NCI-H146 (cell line): ENCODE measurements at regions not wholly inside any gene's neighbourhood (a gene's known extent, or its start where the extent isn't known, plus 50 kb on each side); places are given as distances from the start of the nearest gene placed in this dataset.
"Not testable (repeated sequence)": the region's sequence is repeated elsewhere in the genome, so short reads cannot be mapped to it uniquely, and the experiment has no call there.

Experiments
- DNase-seq: peaks from one replicate; lab custom pipeline; 2025; lab: John Stamatoyannopoulos, UW

DNA sequence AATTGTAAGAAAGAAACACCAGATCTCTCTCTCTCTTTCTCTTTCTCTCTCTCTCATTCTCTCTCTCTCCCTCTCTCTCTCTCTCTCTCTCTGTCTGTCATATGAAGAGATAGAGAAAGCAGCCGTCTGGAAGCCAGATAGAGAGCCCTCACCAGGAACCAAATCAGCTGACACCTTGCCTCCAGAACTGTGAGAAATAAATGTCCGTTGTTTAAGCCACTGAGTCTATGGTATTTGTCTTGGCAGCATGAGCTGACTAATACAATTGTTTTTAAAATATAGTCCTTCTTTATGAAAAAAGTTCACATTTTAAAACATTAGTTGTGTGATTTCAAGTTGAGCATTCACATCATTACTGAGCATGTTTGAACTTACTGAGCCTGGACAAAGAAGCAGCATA, 275.6 kb downstream of the CETN3 start:
- no peak for DNase-seq

DNA sequence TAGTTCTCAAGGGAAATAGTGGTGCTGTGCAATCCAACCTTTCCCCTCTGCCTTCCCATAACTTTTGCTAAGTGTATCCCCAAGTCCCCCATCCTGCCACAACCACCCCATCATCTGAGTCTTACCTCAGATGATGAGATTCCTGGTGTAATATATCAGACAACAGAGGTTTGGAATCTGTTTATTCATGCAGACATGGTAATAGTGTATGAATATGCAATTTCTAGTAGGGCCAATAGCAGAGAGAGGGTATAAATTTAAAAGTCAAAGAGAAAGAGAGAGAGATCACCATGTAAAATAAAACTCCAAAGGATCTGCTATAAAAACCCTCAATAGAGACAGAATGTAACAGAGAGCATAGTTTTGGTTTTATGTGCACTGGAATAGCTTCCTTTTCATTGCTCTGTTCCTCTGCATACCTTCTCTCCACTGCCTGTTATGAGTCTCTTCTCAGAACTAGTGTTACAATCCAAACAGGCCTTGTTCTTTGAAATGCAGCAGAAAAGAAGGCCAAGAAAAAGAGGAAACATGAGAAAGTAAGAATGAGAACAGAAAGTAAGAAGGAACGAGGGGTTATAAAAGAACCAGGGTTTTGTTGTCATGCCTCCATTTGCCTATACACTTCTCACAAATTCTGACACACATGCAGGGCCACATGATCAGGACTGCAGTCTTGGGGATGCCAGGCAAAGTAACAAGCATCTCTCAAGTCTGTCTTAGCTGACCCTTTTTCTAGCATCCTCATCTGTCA, 278.0 kb downstream of the CETN3 start:
- no peak for DNase-seq

- DNase-seq = no peak
Measured at GRCh38 chr5:90128551-90128950, 281.0 kb downstream of the CETN3 start.

GRCh38 chr5:90119531-90119971, 290.0 kb downstream of the CETN3 start:
- no peak for DNase-seq

DNA sequence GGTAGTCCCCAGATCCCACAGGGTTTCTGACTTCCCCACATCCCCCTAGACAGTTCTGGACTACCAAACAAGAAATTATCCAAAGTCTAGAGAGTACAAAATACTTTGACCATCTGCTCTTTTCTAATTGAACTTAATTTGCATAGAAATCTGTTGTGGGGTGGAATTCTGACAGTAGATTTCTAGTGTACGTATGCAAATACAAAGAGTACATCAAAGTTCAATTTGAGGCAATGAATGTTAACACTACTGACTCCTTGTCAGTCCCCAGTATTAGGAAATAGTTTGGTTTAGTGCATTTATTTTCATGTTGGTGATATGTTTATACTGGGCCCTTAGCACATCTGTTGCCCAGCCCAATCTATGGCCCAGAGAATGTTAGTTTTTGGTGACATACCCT, 292.6 kb downstream of the CETN3 start:
- no peak for DNase-seq

- DNase-seq = no peak
Measured at GRCh38 chr5:90113108-90113507, 296.4 kb downstream of the CETN3 start.

DNA sequence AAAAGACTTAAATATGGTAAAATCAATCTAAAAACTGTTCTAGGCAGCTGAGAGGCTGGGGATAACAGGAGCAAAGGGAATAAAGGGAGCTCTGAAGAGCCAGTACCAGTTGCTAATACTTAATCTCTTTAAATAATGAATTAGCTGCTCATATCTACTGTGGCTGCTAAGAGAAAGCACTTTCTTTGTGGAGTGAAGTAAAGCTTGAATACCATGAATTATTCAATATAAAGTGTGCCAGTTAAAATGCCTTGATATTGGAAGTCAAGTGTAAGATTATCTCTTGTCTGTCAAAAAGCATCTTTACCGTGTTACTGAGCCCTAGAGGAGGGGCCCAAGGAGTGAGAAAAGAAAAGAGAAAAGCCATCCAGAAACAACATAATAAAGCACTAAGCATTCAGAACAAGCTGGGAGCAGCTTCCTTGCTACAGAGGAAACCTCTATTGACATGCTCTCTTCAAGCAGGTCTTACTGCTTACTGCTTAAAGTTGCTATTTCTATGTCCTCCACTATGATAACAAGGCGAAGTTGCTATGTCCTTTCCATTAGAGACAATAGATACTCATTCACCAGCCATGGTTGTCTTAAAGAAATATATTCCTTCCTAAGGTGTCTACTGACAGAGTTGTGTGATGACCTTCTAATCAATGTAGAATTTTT, 297.4 kb downstream of the CETN3 start:
- no peak for DNase-seq

- no peak for DNase-seq
Measured at GRCh38 chr5:90111364-90112032, 298.1 kb downstream of the CETN3 start.

- no peak for DNase-seq
Measured at GRCh38 chr5:90109285-90109684, 300.3 kb downstream of the CETN3 start.

DNA sequence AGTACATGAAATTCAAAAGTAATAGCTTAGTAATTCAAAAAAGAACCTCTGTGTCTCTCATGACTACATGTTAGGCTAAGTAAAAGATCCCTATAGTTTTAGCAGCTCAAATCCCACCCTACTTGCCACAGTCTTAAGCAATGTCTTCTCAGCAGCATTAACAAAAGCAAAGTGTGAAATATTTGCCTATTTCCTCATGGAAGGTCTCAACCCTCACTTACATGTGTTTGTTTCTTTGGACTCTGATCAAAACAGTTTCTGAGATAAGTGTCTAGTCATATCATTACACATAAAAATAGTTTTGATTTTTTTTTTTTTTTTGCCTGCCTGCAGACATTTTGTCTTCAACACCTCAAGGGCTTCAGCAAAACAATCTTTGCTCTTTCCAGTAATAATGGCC, 310.5 kb downstream of the CETN3 start:
- DNase-seq = no peak

GRCh38 chr5:90097082-90097477, 312.5 kb downstream of the CETN3 start:
- no peak for DNase-seq

DNA sequence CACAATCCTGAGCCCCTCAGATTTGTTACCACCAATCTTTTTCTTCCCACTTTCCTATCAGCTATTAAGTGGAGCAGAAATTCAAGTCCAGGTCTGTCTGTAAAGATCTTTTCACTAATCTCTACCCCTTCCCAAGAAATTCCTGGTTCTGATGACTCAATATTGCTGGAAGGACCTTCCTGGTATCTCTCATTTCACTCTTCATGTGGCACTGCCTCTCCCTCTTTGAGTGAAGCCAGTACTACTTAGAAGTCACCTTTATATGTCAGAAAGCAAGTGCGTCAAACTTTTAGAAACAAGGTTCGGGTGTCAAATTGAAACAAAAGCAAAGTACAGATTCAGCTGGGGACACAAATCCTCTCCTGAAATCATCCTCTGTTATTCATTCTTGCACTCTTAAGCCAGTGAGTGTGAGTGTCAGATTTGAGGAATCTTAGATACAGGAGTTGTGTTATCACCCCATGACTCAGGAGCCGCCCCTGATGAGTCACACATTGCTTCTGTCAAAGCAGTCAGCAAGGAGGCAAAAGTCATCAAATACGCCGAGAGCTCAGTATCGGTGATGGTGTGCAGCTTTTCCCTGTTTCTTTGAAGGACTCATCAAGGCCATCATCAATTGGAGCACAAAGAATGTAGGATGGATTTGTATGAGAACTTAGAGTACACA, 313.0 kb downstream of the CETN3 start:
- DNase-seq = no peak

DNA sequence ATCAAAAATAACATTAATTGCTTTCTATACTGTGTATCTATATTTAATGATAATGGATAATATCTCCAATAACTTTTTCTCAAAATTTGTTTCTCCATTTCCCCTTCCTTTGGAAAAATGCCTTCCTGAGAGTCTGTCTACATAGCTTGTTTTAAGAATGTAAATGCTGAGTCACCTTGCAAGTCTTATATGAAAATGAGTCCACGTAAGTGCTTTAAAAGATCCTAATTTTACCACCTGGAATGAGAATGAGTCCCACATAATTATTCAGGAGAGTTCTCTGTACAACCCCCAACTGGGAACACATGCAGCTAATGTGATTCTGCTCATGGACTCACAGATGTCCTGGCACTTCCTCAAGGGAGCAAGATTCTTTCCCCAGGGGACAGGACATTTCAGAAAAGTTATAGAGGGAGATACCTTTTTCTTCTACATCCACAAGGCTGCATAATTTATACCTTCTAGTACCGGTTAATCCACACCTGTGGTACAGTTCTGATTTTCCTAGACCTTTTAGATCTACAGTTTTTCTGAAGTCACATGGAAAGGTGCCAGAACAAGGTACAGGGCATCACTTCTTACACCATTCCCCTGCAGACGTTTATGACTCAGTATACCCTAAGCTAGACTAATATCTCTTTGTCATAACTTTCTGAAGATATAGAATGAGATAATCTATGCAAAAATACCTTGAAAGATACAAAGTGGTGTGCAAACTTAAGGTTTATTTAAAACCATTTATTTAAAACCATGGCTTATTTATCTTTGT, 314.1 kb downstream of the CETN3 start:
- DNase-seq = no peak

GRCh38 chr5:90093751-90094485, 315.6 kb downstream of the CETN3 start:
- no peak for DNase-seq

GRCh38 chr5:90092734-90093133, 316.8 kb downstream of the CETN3 start:
- no peak for DNase-seq

DNA sequence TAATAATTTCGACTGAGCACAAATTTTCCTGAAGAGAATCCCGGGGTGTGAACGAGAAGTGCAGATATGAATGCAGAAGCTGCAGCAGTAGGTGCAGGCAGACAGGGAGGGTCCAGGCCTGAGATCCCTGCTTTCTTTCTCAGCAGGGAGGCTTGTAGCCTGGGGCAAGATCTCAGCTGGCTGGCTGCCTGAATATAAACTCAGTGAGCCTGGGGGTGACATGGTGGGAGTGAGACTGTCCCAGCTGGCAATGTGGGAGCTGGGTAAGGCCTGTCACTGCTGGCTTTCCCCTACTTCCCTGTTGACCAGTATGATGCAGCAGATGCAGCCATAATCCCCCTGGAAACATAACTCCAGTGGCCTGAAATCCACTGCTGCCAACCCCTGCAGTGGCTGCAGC, 325.2 kb downstream of the CETN3 start:
- DNase-seq = no peak

DNA sequence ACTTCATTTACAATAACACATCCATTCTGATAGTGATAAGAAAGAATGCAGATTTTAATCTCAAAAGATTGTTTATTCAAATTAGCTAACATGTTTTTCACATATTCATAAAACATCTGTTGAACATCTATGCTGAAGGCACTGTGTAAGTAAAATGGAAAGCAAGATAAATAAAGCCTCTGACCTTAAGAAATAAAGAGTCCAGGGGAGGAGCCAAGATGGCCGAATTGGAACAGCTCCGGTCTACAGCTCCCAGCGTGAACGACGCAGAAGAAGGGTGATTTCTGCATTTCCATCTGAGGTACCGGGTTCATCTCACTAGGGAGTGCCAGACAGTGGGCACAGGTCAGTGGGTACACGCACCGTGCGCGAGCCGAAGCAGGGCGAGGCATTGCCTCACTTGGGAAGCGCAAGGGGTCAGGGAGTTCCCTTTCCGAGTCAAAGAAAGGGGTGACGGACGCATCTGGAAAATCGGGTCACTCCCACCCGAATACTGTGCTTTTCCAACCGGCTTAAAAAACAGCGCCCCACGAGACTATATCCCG, 336.5 kb downstream of the CETN3 start:
- DNase-seq = not testable (repeated sequence)

GRCh38 chr5:90071656-90072055, 337.9 kb downstream of the CETN3 start:
- DNase-seq = no peak

DNA sequence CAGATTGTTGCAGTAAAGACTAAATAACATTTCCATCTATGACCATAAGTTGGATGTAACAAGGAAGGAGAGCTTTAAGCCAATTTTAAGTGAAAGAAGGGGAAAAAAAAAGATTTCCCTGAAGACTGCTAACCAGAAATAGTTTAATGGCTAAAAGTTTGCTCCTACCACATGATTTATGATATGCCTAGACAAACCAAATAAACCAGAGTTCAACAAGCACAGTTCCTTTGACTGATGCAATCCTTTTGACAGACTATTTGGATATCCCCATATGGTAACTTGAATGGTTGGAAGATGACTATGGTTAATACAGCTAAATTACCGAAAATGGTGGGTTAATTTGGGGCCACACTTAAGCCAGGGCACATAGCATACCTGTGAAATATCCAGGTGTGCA, 338.5 kb downstream of the CETN3 start:
- DNase-seq = no peak

DNA sequence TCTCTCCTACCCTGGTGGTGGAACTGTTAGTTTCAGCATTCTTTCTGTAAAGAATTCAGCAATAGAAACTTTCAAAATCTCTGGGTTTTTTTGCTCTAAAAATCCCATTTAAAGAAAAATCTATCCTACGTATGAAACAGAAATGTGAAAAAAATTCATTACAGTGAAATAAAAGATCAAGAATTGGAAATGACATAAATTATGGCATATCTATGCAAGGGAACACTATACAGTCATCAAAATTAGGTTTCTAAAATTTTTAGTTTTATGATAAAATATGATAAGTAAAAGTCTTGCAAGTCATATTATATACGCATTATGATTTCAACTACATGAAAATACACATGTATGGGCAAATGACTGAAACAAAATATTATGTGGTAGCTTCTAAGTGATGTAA, 342.6 kb downstream of the CETN3 start:
- DNase-seq = no peak
